GM23338 (cell line): ENCODE measurements at regions not wholly inside any gene's neighbourhood (a gene's known extent, or its start where the extent isn't known, plus 50 kb on each side); places are given as distances from the start of the nearest gene placed in this dataset.

ENCODE experiments used
- ATAC-seq: fragments of 200-7000 bp; cut with Tn5 transposase; 3 replicates; pipeline ENCODE4 v1.9.1; 2020
- DNase-seq: peaks from one replicate; pipeline ENCODE4 v3.0.0-alpha.2; 2015; ENCODE audit warnings: low spot score
- H2AFZ ChIP-seq: fragments of 200-600 bp; sonication (generic); 2 replicates; pipeline ENCODE4 v1.8.0; 2016; ENCODE audit warnings: antibody characterized with exemption, mild to moderate bottlenecking, moderate library complexity
- H3F3A ChIP-seq: fragments of 200-600 bp; sonication (generic); replicated peaks from 2 replicates; pipeline ENCODE4 v1.8.0; 2017; ENCODE audit warnings: antibody characterized with exemption, mixed run types, low read depth
- H3K27ac ChIP-seq: fragments of 200-600 bp; sonication (generic); 2 replicates; pipeline ENCODE4 v1.6.1; 2016; ENCODE audit warnings: low read depth
- H3K27me3 ChIP-seq: fragments of 200-600 bp; sonication (generic); 2 replicates; pipeline ENCODE4 v1.8.0; 2016; ENCODE audit warnings: mild to moderate bottlenecking, mixed run types, moderate library complexity; ENCODE audit not compliant: insufficient read depth
- H3K36me3 ChIP-seq: fragments of 200-600 bp; sonication (generic); 2 replicates; pipeline ENCODE4 v1.8.0; 2016; ENCODE audit warnings: mild to moderate bottlenecking; ENCODE audit not compliant: insufficient read depth
- H3K4me1 ChIP-seq: fragments of 200-600 bp; sonication (generic); 2 replicates; pipeline ENCODE4 v1.8.0; 2016; ENCODE audit warnings: mild to moderate bottlenecking, moderate library complexity; ENCODE audit not compliant: insufficient read depth
- H3K4me2 ChIP-seq: fragments of 200-600 bp; sonication (generic); 2 replicates; pipeline ENCODE4 v1.7.1; 2017; ENCODE audit warnings: mixed run types
- H3K4me3 ChIP-seq: fragments of 200-600 bp; sonication (generic); 2 replicates; pipeline ENCODE4 v1.6.1; 2016; ENCODE audit warnings: mixed run types
- H3K79me2 ChIP-seq: fragments of 200-600 bp; sonication (generic); replicated peaks from 2 replicates; pipeline ENCODE4 v1.8.0; 2017; ENCODE audit warnings: mild to moderate bottlenecking; ENCODE audit not compliant: insufficient read depth
- H3K9me2 ChIP-seq: fragments of 200-600 bp; sonication (generic); 2 replicates; pipeline ENCODE4 v1.8.0; 2017; ENCODE audit not compliant: insufficient read depth
- H4K20me1 ChIP-seq: fragments of 200-600 bp; sonication (generic); replicated peaks from 2 replicates; pipeline ENCODE4 v1.8.0; 2017; ENCODE audit warnings: mild to moderate bottlenecking; ENCODE audit not compliant: insufficient read depth
- H3K27ac Mint-ChIP-seq: 2 replicates; pipeline ENCODE4 v1.8.0; 2020; ENCODE audit warnings: inconsistent platforms, mild to moderate bottlenecking, moderate library complexity, mixed read lengths
- H3K27me3 Mint-ChIP-seq: 3 replicates; pipeline ENCODE4 v1.8.0; 2022; ENCODE audit warnings: low read depth, mild to moderate bottlenecking, moderate library complexity, mixed read lengths, inconsistent platforms; ENCODE audit not compliant: insufficient read depth, poor library complexity
- H3K36me3 Mint-ChIP-seq: 3 replicates; pipeline ENCODE4 v1.8.0; 2021; ENCODE audit warnings: low read depth, mild to moderate bottlenecking, inconsistent platforms, moderate library complexity, mixed read lengths
- H3K4me1 Mint-ChIP-seq: 3 replicates; pipeline ENCODE4 v1.8.0; 2020; ENCODE audit warnings: mild to moderate bottlenecking, inconsistent platforms, mixed read lengths
- H3K4me3 Mint-ChIP-seq: 3 replicates; pipeline ENCODE4 v1.8.0; 2021; ENCODE audit warnings: moderate library complexity, mild to moderate bottlenecking, inconsistent platforms, mixed read lengths
- H3K9me3 Mint-ChIP-seq: 3 replicates; pipeline ENCODE4 v1.8.0; 2020; ENCODE audit warnings: moderate library complexity, mild to moderate bottlenecking, inconsistent platforms, mixed read lengths
- CREB1 ChIP-seq: fragments of 250-450 bp; sonication (Bioruptor Pico); IDR thresholded peaks from 2 replicates; pipeline ENCODE4 v1.5.0; 2020; ENCODE audit warnings: low read depth, mild to moderate bottlenecking, moderate library complexity
- CTCF ChIP-seq, 2 experiments: fragments of 200-600 bp in 1 of 2; sonication (generic) in 1 of 2; conservative IDR thresholded peaks; 2 replicates each; pipeline versions ENCODE4 v1.5.1 to v1.6.1; 2016 to 2017; ENCODE audit warnings: antibody characterized with exemption in 2 of 2, low read depth in 2 of 2, mild to moderate bottlenecking in 2 of 2, moderate library complexity in 1 of 2
- EZH2 ChIP-seq: fragments of 200-600 bp; sonication (generic); IDR thresholded peaks from one replicate; pipeline ENCODE4 v1.8.0; 2017; ENCODE audit warnings: antibody characterized with exemption, mild to moderate bottlenecking, low read depth; ENCODE audit not compliant: unreplicated experiment
- JUNB ChIP-seq: IDR thresholded peaks from one replicate; pipeline ENCODE4 v1.6.1; 2016; ENCODE audit warnings: antibody characterized with exemption; ENCODE audit not compliant: unreplicated experiment
- POLR2AphosphoS5 ChIP-seq: IDR thresholded peaks from 2 replicates; pipeline ENCODE4 v1.6.1; 2016; ENCODE audit warnings: antibody characterized with exemption, low read depth
- ZNF114 ChIP-seq: fragments of 250-450 bp; sonication (Bioruptor Pico); IDR thresholded peaks from 2 replicates; pipeline ENCODE4 v1.5.0; 2020; ENCODE audit warnings: mild to moderate bottlenecking, moderate library complexity
- ZNF331 ChIP-seq: fragments of 250-450 bp; sonication (Bioruptor Pico); IDR thresholded peaks from 2 replicates; pipeline ENCODE4 v1.5.0; 2020; ENCODE audit warnings: low read depth, mild to moderate bottlenecking, moderate library complexity
- TF ChIP-seq, protein P1 (sequence below): IDR thresholded peaks from 2 replicates; pipeline ENCODE4 v1.6.1; 2016; ENCODE audit warnings: antibody characterized with exemption
- TF ChIP-seq, protein P2 (sequence below): IDR thresholded peaks from one replicate; pipeline ENCODE4 v1.6.1; 2018; ENCODE audit warnings: antibody characterized with exemption; ENCODE audit not compliant: unreplicated experiment

GRCh38 chr5:124162767-124163532 lies 583.5 kb downstream of the ZNF608 start:
- H2AFZ ChIP-seq = peak overlapping the region; percentile 57; the same call in 1 of the 2 replicates
- H3K4me3 ChIP-seq = no peak overlapping the region

More at GRCh38 chr5:124162767-124163532, 583.5 kb downstream of the ZNF608 start:
- H3K36me3 ChIP-seq = no peaks in the 10 kb centered on the region
- DNase-seq = no peak
- H3K4me3 Mint-ChIP-seq = no peak overlapping the region
- no peaks in the 10 kb centered on the region for H3K27me3 ChIP-seq
- no peak overlapping the region for H3K27ac ChIP-seq
- H3K27me3 Mint-ChIP-seq = peaks cover 1% of the 10 kb centered on the region
- H3K79me2 ChIP-seq = no peaks in the 10 kb centered on the region
- H3K4me1 Mint-ChIP-seq = no peaks in the 10 kb centered on the region
- peaks cover 2% of the 10 kb centered on the region for H3K9me3 Mint-ChIP-seq
- H3F3A ChIP-seq = no peaks in the 10 kb centered on the region
- no peak for ATAC-seq
- no peaks in the 10 kb centered on the region for H3K4me1 ChIP-seq
- no peaks in the 10 kb centered on the region for H4K20me1 ChIP-seq
- no peaks in the 10 kb centered on the region for H3K36me3 Mint-ChIP-seq
- H3K27ac Mint-ChIP-seq = no peak overlapping the region
- H3K4me2 ChIP-seq = no peak overlapping the region
- TF ChIP-seq ZNF114 (CRISPR knock-in tag) (no peak), EZH2 (no peak), CREB1 (CRISPR knock-in tag) (no peak), CTCF (conservative IDR thresholded peaks at IDR 0.05; ENCODE audit: low read depth in 2 of 2) (no peak), POLR2AphosphoS5 (no peak), ZNF331 (CRISPR knock-in tag) (no peak), JUNB (no peak)
- TF ChIP-seq, protein P1, sequence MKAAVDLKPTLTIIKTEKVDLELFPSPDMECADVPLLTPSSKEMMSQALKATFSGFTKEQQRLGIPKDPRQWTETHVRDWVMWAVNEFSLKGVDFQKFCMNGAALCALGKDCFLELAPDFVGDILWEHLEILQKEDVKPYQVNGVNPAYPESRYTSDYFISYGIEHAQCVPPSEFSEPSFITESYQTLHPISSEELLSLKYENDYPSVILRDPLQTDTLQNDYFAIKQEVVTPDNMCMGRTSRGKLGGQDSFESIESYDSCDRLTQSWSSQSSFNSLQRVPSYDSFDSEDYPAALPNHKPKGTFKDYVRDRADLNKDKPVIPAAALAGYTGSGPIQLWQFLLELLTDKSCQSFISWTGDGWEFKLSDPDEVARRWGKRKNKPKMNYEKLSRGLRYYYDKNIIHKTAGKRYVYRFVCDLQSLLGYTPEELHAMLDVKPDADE = no peak
- TF ChIP-seq, protein P2, sequence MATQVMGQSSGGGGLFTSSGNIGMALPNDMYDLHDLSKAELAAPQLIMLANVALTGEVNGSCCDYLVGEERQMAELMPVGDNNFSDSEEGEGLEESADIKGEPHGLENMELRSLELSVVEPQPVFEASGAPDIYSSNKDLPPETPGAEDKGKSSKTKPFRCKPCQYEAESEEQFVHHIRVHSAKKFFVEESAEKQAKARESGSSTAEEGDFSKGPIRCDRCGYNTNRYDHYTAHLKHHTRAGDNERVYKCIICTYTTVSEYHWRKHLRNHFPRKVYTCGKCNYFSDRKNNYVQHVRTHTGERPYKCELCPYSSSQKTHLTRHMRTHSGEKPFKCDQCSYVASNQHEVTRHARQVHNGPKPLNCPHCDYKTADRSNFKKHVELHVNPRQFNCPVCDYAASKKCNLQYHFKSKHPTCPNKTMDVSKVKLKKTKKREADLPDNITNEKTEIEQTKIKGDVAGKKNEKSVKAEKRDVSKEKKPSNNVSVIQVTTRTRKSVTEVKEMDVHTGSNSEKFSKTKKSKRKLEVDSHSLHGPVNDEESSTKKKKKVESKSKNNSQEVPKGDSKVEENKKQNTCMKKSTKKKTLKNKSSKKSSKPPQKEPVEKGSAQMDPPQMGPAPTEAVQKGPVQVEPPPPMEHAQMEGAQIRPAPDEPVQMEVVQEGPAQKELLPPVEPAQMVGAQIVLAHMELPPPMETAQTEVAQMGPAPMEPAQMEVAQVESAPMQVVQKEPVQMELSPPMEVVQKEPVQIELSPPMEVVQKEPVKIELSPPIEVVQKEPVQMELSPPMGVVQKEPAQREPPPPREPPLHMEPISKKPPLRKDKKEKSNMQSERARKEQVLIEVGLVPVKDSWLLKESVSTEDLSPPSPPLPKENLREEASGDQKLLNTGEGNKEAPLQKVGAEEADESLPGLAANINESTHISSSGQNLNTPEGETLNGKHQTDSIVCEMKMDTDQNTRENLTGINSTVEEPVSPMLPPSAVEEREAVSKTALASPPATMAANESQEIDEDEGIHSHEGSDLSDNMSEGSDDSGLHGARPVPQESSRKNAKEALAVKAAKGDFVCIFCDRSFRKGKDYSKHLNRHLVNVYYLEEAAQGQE = no peak
- peaks cover 10% of the 10 kb centered on the region for H3K9me2 ChIP-seq
